K562 (cell line): ENCODE measurements at regions not wholly inside any gene's neighbourhood (a gene's known extent, or its start where the extent isn't known, plus 50 kb on each side); places are given as distances from the start of the nearest gene placed in this dataset.
A peak's percentile ranks its signal among the peaks of the same experiment; 100 is the strongest.

ENCODE experiments used
- ATAC-seq: fragments of 200-7000 bp; cut with Tn5 transposase; 3 replicates; pipeline ENCODE4 v1.9.1; 2020; ENCODE audit warnings: moderate library complexity
- BruUV-seq: library from RNA; stranded (reverse); fragments of 400-500 nt; replicated peaks from 2 replicates; lab custom pipeline; 2021; lab: Mats Ljungman, UMichigan
- CTCF ChIA-PET: fragments of 300-600 bp; formaldehyde crosslinking; extraction: SDS; loops from one replicate; lab custom pipeline; 2021; ENCODE audit warnings: low intra/inter-chr PET ratio; lab: Yijun Ruan, JAX
- POLR2A ChIA-PET: fragments of 300-600, 350-650 bp; sonication (Branson Sonifier 250); formaldehyde crosslinking; extraction: SDS; loops from one replicate; lab custom pipeline; 2021; ENCODE audit warnings: antibody characterized with exemption, inconsistent platforms; lab: Yijun Ruan, JAX
- DNase-seq, 4 experiments: peaks; one replicate each; pipeline versions ENCODE4 v3.0.0 to v3.0.0-alpha.2; 2011 to 2018; ENCODE audit warnings: low spot score in 3 of 4, mixed read lengths in 3 of 4; ENCODE audit errors: extremely low read depth in 1 of 4
- FAIRE-seq: peaks from 2 replicates; lab custom pipeline; 2011; peaks lifted over from hg19 to GRCh38; lab: Jason Lieb, UNC
- H2AFZ ChIP-seq: 2 replicates; pipeline ENCODE4 v1.6.0; 2011; ENCODE audit warnings: low read depth, low read length, control low read depth, inconsistent platforms
- H3K27ac ChIP-seq: fragments of 200-600 bp; 3 replicates; pipeline ENCODE4 v1.8.0; 2011; ENCODE audit warnings: low read depth, mild to moderate bottlenecking, control low read depth, inconsistent platforms, low read length, moderate library complexity, mixed read lengths; ENCODE audit errors: extremely low read depth
- H3K27me3 ChIP-seq, 2 experiments: fragments of 300-600 bp in 1 of 2; 2 replicates in 1 of 2; 3 replicates in 1 of 2; pipeline versions ENCODE4 v1.6.0 to v1.8.0; 2011; ENCODE audit warnings: inconsistent platforms in 2 of 2, low read length in 2 of 2, mild to moderate bottlenecking in 1 of 2, mixed read lengths in 1 of 2, moderate library complexity in 1 of 2; ENCODE audit not compliant: control insufficient read depth in 2 of 2, insufficient read depth in 2 of 2
- H3K36me3 ChIP-seq: fragments of 300-600 bp; 3 replicates; pipeline ENCODE4 v1.8.0; 2011; ENCODE audit warnings: mild to moderate bottlenecking, low read length, inconsistent platforms; ENCODE audit not compliant: control insufficient read depth, insufficient read depth
- H3K4me1 ChIP-seq, 2 experiments: fragments of 200-600 bp in 1 of 2; replicated peaks in 1 of 2; 2 replicates in 1 of 2; 3 replicates in 1 of 2; pipeline versions ENCODE4 v1.5.1 to v1.8.0; 2011; ENCODE audit warnings: inconsistent platforms in 2 of 2, low read length in 2 of 2, mild to moderate bottlenecking in 1 of 2, mixed read lengths in 1 of 2, moderate library complexity in 1 of 2; ENCODE audit not compliant: control insufficient read depth in 2 of 2, insufficient read depth in 2 of 2
- H3K4me2 ChIP-seq: 2 replicates; pipeline ENCODE4 v1.6.1; 2011; ENCODE audit warnings: low read length, control low read depth, inconsistent platforms, mixed read lengths; ENCODE audit not compliant: insufficient read depth
- H3K4me3 ChIP-seq: fragments of 200-600 bp; sonication (generic), shearing (Covaris generic); 2 replicates; pipeline ENCODE4 v1.5.1; 2016; ENCODE audit warnings: control low read depth, inconsistent platforms
- H3K79me2 ChIP-seq: fragments of 200-600 bp; 3 replicates; pipeline ENCODE4 v1.8.0; 2011; ENCODE audit warnings: low read length, inconsistent platforms; ENCODE audit not compliant: control insufficient read depth, insufficient read depth
- H3K9ac ChIP-seq, 2 experiments: 2 replicates each; pipeline versions ENCODE4 v1.6.0 to v1.6.1; 2011; ENCODE audit warnings: low read depth in 2 of 2, low read length in 2 of 2, control low read depth in 1 of 2, inconsistent platforms in 1 of 2, mild to moderate bottlenecking in 1 of 2, mixed read lengths in 1 of 2; ENCODE audit not compliant: insufficient read depth in 1 of 2
- H3K9me1 ChIP-seq: one replicate; pipeline ENCODE4 v1.6.0; 2011; ENCODE audit warnings: inconsistent platforms, mild to moderate bottlenecking, low read length, moderate library complexity; ENCODE audit not compliant: control insufficient read depth, insufficient read depth
- H3K9me3 ChIP-seq: replicated peaks from 2 replicates; pipeline ENCODE4 v1.5.1; 2011; ENCODE audit warnings: low read depth, low read length, inconsistent platforms; ENCODE audit not compliant: control insufficient read depth, insufficient read depth
- H4K20me1 ChIP-seq: replicated peaks from 2 replicates; pipeline ENCODE4 v1.6.1; 2011; ENCODE audit warnings: low read length, inconsistent platforms, mixed read lengths; ENCODE audit not compliant: control insufficient read depth, insufficient read depth
- ATF3 ChIP-seq, 2 experiments: fragments of 450-650 bp in 1 of 2; sonication (generic) in 1 of 2; formaldehyde crosslinking in 1 of 2; IDR thresholded peaks in 1 of 2; conservative IDR thresholded peaks in 1 of 2; 2 replicates each; pipeline versions ENCODE4 v1.6.1 to v1.8.1; 2016 to 2023; ENCODE audit warnings: mild to moderate bottlenecking in 2 of 2, moderate library complexity in 2 of 2, inconsistent platforms in 1 of 2, missing genetic modification reagents in 1 of 2
- CBFA2T3 ChIP-seq: fragments of 450-650 bp; IDR thresholded peaks from 2 replicates; pipeline ENCODE4 v1.6.1; 2017
- E2F1 ChIP-seq: sonication (generic); formaldehyde crosslinking; IDR thresholded peaks from 2 replicates; pipeline ENCODE4 v1.8.1; 2023; ENCODE audit warnings: mild to moderate bottlenecking, missing genetic modification reagents, moderate library complexity
- JUN ChIP-seq, 2 experiments: sonication (generic) in 1 of 2; formaldehyde crosslinking in 1 of 2; IDR thresholded peaks; 2 replicates each; pipeline versions ENCODE4 v1.6.1 to v1.8.0; 2012 to 2022; ENCODE audit warnings: borderline replicate concordance in 2 of 2, mild to moderate bottlenecking in 2 of 2, improper control_type of control experiment in 1 of 2, low read depth in 1 of 2, low read length in 1 of 2, missing genetic modification reagents in 1 of 2
- ZBTB40 ChIP-seq, 2 experiments: fragments of 450-650 bp in 1 of 2; sonication (generic) in 1 of 2; formaldehyde crosslinking in 1 of 2; IDR thresholded peaks; 2 replicates each; pipeline versions ENCODE4 v1.7.1 to v1.9.0; 2016 to 2022; ENCODE audit warnings: inconsistent platforms in 1 of 2, mild to moderate bottlenecking in 1 of 2, missing genetic modification reagents in 1 of 2
- ZNF766 ChIP-seq: fragments of 200-800 bp; sonication (Bioruptor generic); conservative IDR thresholded peaks from 2 replicates; pipeline ENCODE4 v1.6.1; 2016; ENCODE audit warnings: missing genetic modification characterization, missing compliant biosample characterization
- WGBS: fragments of 100-300 bp; shearing (Covaris generic); methylation state at CpG from one replicate; pipeline ENCODE4 v1.1.6; 2016; ENCODE audit warnings: low coverage, mixed read lengths; ENCODE audit not compliant: insufficient coverage; ENCODE audit errors: missing lambda C conversion rate; 5-methylcytosine and 5-hydroxymethylcytosine counted together
- in situ Hi-C: fragments of 300-500 bp; cut with MboI; formaldehyde crosslinking; loops from 4 replicates; pipeline ENCODE4 v1.15.0; 2018; ENCODE audit warnings: inconsistent platforms, mixed read lengths
- intact Hi-C: fragments of 100-400 bp; cut with micrococcal nuclease; formaldehyde crosslinking; loops from 2 replicates; pipeline ENCODE4 v1.14.2; 2022

DNA sequence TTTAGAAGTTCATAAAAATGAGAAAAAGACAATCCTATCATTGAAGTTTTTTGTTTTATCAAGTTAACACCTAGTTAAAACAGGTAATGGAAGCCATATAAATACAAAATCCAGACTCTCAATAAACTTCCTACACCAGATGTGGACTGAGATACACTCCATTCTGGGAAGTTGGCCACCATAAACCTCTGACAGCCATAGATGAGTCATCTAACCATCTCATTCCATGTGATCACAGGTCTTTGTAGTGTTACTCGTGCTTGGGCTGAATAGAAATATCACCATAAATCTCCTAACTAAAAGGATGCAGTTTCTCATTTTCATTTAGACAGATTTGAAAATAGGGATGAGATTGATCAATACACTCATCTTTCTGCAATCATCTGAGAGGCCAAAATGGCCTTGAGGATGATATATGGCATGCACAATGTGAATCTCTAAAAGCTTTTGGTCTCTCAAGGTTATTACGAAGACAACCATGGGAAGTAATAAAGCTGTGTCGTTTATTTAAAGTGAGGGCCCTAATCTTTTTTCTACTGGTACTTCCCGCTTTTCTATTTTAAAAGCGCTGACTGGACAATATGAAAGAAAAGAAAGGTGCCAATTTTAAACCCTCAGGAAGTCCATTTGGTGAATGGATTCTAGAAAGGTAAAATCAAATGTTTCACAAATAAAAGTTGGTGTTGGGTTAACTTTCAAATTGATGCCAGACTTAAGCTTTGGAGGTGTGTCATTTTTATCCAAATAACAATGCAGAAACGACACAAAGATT lies 155.5 kb downstream of the POLR2M start:
- Histone ChIP-seq H3K9me1 (no peaks in the 10 kb centered on the region), H3K79me2 (no peaks in the 10 kb centered on the region), H4K20me1 (no peaks in the 10 kb centered on the region), H3K4me1 (no peaks in the 10 kb centered on the region), H3K4me3 (no peak overlapping the region), H2AFZ (no peak overlapping the region), H3K9ac (no peak overlapping the region), H3K4me2 (no peak overlapping the region), H3K27me3 (peaks cover 4 to 8% of the 10 kb centered on the region in 2 experiments), H3K36me3 (no peaks in the 10 kb centered on the region), H3K9me3 (no peaks in the 10 kb centered on the region), H3K27ac (no peak overlapping the region)
- ATAC-seq = no peak
- ChIA-PET CTCF (interaction anchor here (0.6 to 1.3 kb wide), 6 partner anchors 109 to 360 kb away, joined by 3 to 4 read pairs (median 3); no protein-coding TSS in a partner anchor), POLR2A (interaction anchor here (0.5 to 2.5 kb wide), 2 partner anchors 10 to 165 kb away, joined by 4 to 7 read pairs; no protein-coding TSS in a partner anchor)
- in situ Hi-C loops = loop anchor here (10.0 kb wide), 1 partner anchor 323 kb away; no protein-coding TSS in a partner anchor
- BruUV-seq = no TSS peak
- FAIRE-seq = no peak
- WGBS = 7% methylated on average over 6 of the region's 6 CpGs
- DNase-seq = peak in 3 of 4 experiments; percentile 23 to 32 (median 25)
- intact Hi-C loops = loop anchor here (2.0 kb wide), 3 partner anchors 111 to 301 kb away; no protein-coding TSS in a partner anchor
- peak; percentile 81 for TF ChIP-seq JUN (IDR thresholded peaks at IDR 0.05; ENCODE audit: borderline replicate concordance, low read depth, low read length)
- no peak for TF ChIP-seq JUN (CRISPR knock-in tag; IDR thresholded peaks at IDR 0.05; ENCODE audit: borderline replicate concordance)
- TF ChIP-seq ZBTB40 (IDR thresholded peaks at IDR 0.05) = no peak; the same call in 1 of the 2 replicates
- no peak for TF ChIP-seq ZBTB40 (CRISPR knock-in tag; IDR thresholded peaks at IDR 0.05)
- TF ChIP-seq ATF3 (IDR thresholded peaks at IDR 0.05) = peak; percentile 79
- no peak for TF ChIP-seq ATF3 (CRISPR knock-in tag; conservative IDR thresholded peaks at IDR 0.05)
- TF ChIP-seq CBFA2T3 = peak; percentile 16; the same call in 1 of the 2 replicates
- TF ChIP-seq E2F1 = no peak
- peak; percentile 97 for TF ChIP-seq ZNF766
